ENCODE measurements at regions not wholly inside any gene's neighbourhood (a gene's known extent, or its start where the extent isn't known, plus 50 kb on each side); places are given as distances from the start of the nearest gene placed in this dataset.

- no peak for TF ChIP-seq POLR2A (IDR thresholded peaks at IDR 0.05; ENCODE audit: low read length)
- no peak for TF ChIP-seq GATA1 (IDR thresholded peaks at IDR 0.05; ENCODE audit: low read depth, low read length)
These were observed 128.4 kb downstream of the TTC8 start for GRCh38 chr14:88952901-88953300.

Data from erythroblast (primary cell).